Stomach (tissue), 8 donors: ENCODE measurements at regions not wholly inside any gene's neighbourhood (a gene's known extent, or its start where the extent isn't known, plus 50 kb on each side); places are given as distances from the start of the nearest gene placed in this dataset.
"Not testable (repeated sequence)": the region's sequence is repeated elsewhere in the genome, so short reads cannot be mapped to it uniquely, and the experiment has no call there.

Source experiments
- DNase-seq, 2 donors: peaks; one replicate each; pipeline versions ENCODE4 v3.0.0 to v3.0.0-alpha.2; 2013 to 2019
- H3K27ac ChIP-seq, 5 donors: fragments of 200-600 bp in 4 of 5; sonication (generic) in 4 of 5; one replicate each; pipeline ENCODE4 v1.5.1; 2013 to 2019; ENCODE audit warnings: mild to moderate bottlenecking in 1 of 5, moderate library complexity in 1 of 5
- H3K27me3 ChIP-seq, 3 donors: fragments of 200-600 bp; sonication (generic); one replicate each; pipeline ENCODE4 v1.5.1; 2017 to 2019; ENCODE audit warnings: mixed run types in 1 of 3
- H3K36me3 ChIP-seq, 4 donors: fragments of 200-600 bp; sonication (generic); 1 replicate in 3 of 4; 2 replicates in 1 of 4; pipeline ENCODE4 v1.5.1; 2016 to 2019
- H3K4me1 ChIP-seq, 4 donors: fragments of 200-600 bp; sonication (generic); one replicate each; pipeline ENCODE4 v1.5.1; 2016 to 2019
- H3K4me3 ChIP-seq, 4 donors: fragments of 200-600 bp; sonication (generic) in 3 of 4; one replicate each; pipeline ENCODE4 v1.5.1; 2016 to 2019; ENCODE audit warnings: mild to moderate bottlenecking in 1 of 4
- H3K9me3 ChIP-seq, 4 donors: fragments of 200-600 bp; sonication (generic); one replicate each; pipeline ENCODE4 v1.5.1; 2016 to 2019
- EP300 ChIP-seq: sonication (generic); formaldehyde crosslinking; IDR thresholded peaks from one replicate; pipeline ENCODE4 v1.6.1; 2017; ENCODE audit warnings: antibody characterized with exemption
- POLR2A ChIP-seq, 4 donors: fragments of 450-650 bp; IDR thresholded peaks; one replicate each; pipeline ENCODE4 v1.6.1; 2016; ENCODE audit warnings: antibody characterized with exemption in 4 of 4, control low read depth in 2 of 4, mild to moderate bottlenecking in 1 of 4, moderate library complexity in 1 of 4
- POLR2AphosphoS5 ChIP-seq, 3 donors: sonication (generic); formaldehyde crosslinking; IDR thresholded peaks; one replicate each; pipeline ENCODE4 v1.6.1; 2016; ENCODE audit warnings: antibody characterized with exemption in 3 of 3
- WGBS, 5 donors: extraction: QIAGEN DNeasy Blood & Tissue Kit in 3 of 5; methylation state at CpG; one replicate each; pipeline versions ENCODE4 v1.1.5 to v1.1.7; 2013 to 2018; 5-methylcytosine and 5-hydroxymethylcytosine counted together
- intact Hi-C: fragments of 100-400 bp; cut with DNase I; formaldehyde crosslinking; loops from one replicate; pipeline ENCODE4 v1.15.1; 2023; ENCODE audit warnings: low total_unique reads
- TF ChIP-seq, protein P1 (sequence below), 7 experiments: fragments of 450-650 bp in 4 of 7; fragments of 200-600 bp in 3 of 7; sonication (generic) in 3 of 7; IDR thresholded peaks; one replicate each; pipeline ENCODE4 v1.5.1; 2016 to 2019; ENCODE audit warnings: antibody characterized with exemption in 7 of 7, control low read depth in 2 of 7, mild to moderate bottlenecking in 1 of 7
- donor health status: healthy with polysubstance abuse.
- donor health status: Bipolar disorder and iron deficiency.
- donor health status: healthy.

DNA sequence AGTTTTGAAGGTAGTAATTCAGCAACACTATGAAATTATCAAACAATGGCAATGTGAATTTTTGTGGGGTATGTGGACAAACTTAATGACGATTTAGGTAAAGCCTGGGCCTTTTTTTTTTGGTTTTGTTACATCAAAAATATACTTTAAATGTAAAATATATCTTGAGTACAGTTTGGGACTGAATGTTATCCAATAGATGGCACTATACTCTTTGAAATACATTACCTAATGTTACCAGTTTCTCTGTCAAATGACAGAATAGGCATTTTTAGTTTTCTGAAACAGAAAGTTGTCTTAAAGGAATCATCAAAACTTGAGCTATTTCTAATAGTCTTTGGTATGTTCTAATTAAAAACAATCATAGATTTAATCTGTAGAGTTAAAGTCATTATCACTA is 1651.9 kb downstream of the C4orf33 start:
- Histone ChIP-seq H3K4me3 (no peak overlapping the region), H3K36me3 (no peaks in the 10 kb centered on the region), H3K4me1 (no peaks in the 10 kb centered on the region), H3K27me3 (no peaks in the 10 kb centered on the region), H3K9me3 (no peaks in the 10 kb centered on the region), H3K27ac (no peak overlapping the region)
- DNase-seq = peak in 1 of 2 donors; percentile 3
- intact Hi-C loops = no loop called here
- TF ChIP-seq EP300 (no peak), POLR2A (IDR thresholded peaks at IDR 0.05) (no peak), POLR2AphosphoS5 (IDR thresholded peaks at IDR 0.05) (no peak)
- TF ChIP-seq, protein P1, sequence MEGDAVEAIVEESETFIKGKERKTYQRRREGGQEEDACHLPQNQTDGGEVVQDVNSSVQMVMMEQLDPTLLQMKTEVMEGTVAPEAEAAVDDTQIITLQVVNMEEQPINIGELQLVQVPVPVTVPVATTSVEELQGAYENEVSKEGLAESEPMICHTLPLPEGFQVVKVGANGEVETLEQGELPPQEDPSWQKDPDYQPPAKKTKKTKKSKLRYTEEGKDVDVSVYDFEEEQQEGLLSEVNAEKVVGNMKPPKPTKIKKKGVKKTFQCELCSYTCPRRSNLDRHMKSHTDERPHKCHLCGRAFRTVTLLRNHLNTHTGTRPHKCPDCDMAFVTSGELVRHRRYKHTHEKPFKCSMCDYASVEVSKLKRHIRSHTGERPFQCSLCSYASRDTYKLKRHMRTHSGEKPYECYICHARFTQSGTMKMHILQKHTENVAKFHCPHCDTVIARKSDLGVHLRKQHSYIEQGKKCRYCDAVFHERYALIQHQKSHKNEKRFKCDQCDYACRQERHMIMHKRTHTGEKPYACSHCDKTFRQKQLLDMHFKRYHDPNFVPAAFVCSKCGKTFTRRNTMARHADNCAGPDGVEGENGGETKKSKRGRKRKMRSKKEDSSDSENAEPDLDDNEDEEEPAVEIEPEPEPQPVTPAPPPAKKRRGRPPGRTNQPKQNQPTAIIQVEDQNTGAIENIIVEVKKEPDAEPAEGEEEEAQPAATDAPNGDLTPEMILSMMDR (IDR thresholded peaks at IDR 0.05) = no peak
- WGBS, 5 donors = 4 to 14% (median 9%) methylated on average over 1 of the region's 1 CpG

DNA sequence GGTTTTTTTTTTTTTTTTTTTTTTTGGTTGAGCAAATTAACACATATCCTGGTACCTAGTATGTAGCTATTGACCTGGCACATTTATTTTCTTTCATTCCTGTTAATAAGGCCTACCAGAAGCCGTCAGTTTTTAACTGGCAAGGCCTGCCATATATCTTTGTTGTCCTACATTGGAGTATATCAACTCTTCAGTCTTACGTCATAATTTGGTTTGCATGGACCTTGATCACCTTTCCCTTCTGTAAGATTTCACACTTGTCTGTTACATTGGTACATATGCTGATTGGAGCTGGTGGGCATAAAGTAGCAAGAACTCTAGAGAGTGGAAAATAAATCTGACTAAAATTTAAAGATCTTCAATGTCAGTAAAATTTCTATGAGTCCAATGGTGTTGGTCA is 1658.0 kb downstream of the C4orf33 start:
- intact Hi-C loops = no loop called here
- TF ChIP-seq POLR2AphosphoS5 (IDR thresholded peaks at IDR 0.05) (no peak), POLR2A (IDR thresholded peaks at IDR 0.05) (no peak), EP300 (no peak)
- TF ChIP-seq, protein P1 (IDR thresholded peaks at IDR 0.05) = no peak

DNA sequence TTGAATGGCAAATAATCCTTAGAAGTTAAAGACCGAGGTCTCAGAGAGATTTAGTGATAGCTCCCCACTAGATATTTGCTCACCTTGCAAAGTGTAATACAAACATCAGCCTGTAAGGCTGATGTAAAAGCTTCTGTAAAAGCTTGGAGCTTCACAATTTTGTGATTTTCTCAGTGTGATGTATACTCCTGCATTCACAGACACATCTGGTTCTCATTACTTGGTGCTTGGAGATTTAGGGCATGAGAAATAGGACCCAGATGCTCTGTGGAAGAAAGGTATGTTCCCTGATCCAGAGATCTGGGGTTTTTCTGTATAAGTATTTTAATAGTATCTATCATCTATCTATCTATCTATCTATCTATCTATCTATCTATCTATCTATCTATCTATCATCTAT is 1664.3 kb downstream of the C4orf33 start:
- Histone ChIP-seq H3K36me3 (no peaks in the 10 kb centered on the region), H3K27ac (no peak overlapping the region), H3K9me3 (no peaks in the 10 kb centered on the region), H3K4me1 (no peaks in the 10 kb centered on the region), H3K27me3 (no peaks in the 10 kb centered on the region), H3K4me3 (no peak overlapping the region)
- 14 to 50% (median 28%) methylated on average over 1 of the region's 1 CpG for WGBS, 5 donors
- no peak for TF ChIP-seq POLR2A (IDR thresholded peaks at IDR 0.05)
- no peak for TF ChIP-seq POLR2AphosphoS5 (IDR thresholded peaks at IDR 0.05)
- TF ChIP-seq EP300 = no peak
- TF ChIP-seq, protein P1 (IDR thresholded peaks at IDR 0.05) = no peak
- intact Hi-C loops = no loop called here
- DNase-seq = no peak

More for the DNA sequence above, 1658.0 kb downstream of the C4orf33 start:
- H3K4me3 ChIP-seq = no peak overlapping the region
- no peaks in the 10 kb centered on the region for H3K9me3 ChIP-seq
- H3K27ac ChIP-seq = no peak overlapping the region
- H3K4me1 ChIP-seq = no peaks in the 10 kb centered on the region
- H3K36me3 ChIP-seq = no peaks in the 10 kb centered on the region
- no peak for DNase-seq
- H3K27me3 ChIP-seq = no peaks in the 10 kb centered on the region
- WGBS, 5 donors = 86 to 95% (median 88%) methylated on average over 2 of the region's 2 CpGs

DNA sequence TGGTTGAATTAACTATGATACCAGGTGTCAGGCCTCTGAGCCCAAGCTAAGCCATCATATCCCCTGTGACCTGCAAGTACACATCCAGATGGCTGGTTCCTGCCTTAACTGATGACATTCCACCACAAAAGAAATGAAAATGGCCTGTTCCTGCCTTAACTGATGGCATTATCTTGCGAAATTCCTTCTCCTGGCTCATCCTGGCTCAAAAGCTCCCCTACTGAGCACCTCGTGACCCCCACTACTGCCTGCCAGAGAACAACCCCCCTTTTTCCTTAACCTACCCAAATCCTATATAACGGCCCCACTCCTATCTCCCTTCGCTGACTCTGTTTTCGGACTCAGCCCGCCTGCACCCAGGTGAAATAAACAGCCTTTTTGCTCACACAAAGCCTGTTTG is 1671.4 kb downstream of the C4orf33 start:
- H3K4me3 ChIP-seq, H3K27me3 ChIP-seq, H3K9me3 ChIP-seq, intact Hi-C loops, H3K4me1 ChIP-seq, H3K36me3 ChIP-seq, H3K27ac ChIP-seq, DNase-seq: not testable (repeated sequence)
- WGBS, 5 donors = 81 to 93% (median 89%) methylated on average over 6 of the region's 6 CpGs

DNA sequence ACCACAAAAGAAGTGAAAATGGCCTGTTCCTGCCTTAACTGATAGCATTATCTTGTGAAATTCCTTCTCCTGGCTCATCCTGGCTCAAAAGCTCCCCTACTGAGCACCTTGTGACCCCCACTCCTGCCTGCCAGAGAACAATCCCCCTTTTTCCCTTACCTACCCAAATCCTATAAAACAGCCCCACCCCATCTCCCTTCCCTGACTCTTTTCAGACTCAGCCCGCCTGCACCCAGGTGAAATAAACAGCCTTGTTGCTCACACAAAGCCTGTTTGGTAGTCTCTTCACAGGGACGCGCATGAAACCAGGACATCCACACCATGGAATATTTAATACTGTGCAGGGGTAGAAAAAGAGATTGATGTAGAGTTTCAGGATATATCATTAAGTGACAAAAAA is 1677.0 kb downstream of the C4orf33 start:
- H3K4me3 ChIP-seq, H3K27me3 ChIP-seq, H3K4me1 ChIP-seq, H3K9me3 ChIP-seq, H3K27ac ChIP-seq, H3K36me3 ChIP-seq, DNase-seq, intact Hi-C loops: not testable (repeated sequence)
- WGBS, 5 donors = 74 to 91% (median 84%) methylated on average over 3 of the region's 3 CpGs
